Tibial nerve (tissue), 4 donors: ENCODE measurements at regions not wholly inside any gene's neighbourhood (a gene's known extent, or its start where the extent isn't known, plus 50 kb on each side); places are given as distances from the start of the nearest gene placed in this dataset.

ENCODE experiments used
- DNase-seq, 2 donors: peaks; one replicate each; pipeline ENCODE4 v3.0.0-alpha.2; 2019; ENCODE audit warnings: low spot score in 2 of 2
- H3K27ac ChIP-seq, 4 donors: fragments of 200-600 bp; sonication (generic) in 3 of 4; one replicate each; pipeline ENCODE4 v1.5.1; 2017 to 2019; ENCODE audit warnings: mild to moderate bottlenecking in 1 of 4
- H3K27me3 ChIP-seq, 2 donors: fragments of 200-600 bp; sonication (generic) in 1 of 2; one replicate each; pipeline versions ENCODE4 v1.5.1 to v1.6.0; 2017 to 2019
- H3K36me3 ChIP-seq, 3 donors: fragments of 200-600 bp; sonication (generic); one replicate each; pipeline ENCODE4 v1.5.1; 2018 to 2019
- H3K4me1 ChIP-seq, 4 donors: fragments of 200-600 bp; sonication (generic) in 3 of 4; one replicate each; pipeline ENCODE4 v1.5.1; 2017 to 2019
- H3K4me3 ChIP-seq, 4 donors: fragments of 200-600 bp; sonication (generic) in 3 of 4; one replicate each; pipeline ENCODE4 v1.5.1; 2017 to 2019; ENCODE audit warnings: mild to moderate bottlenecking in 1 of 4, moderate library complexity in 1 of 4
- H3K9me3 ChIP-seq, 4 donors: fragments of 200-600 bp; sonication (generic) in 3 of 4; one replicate each; pipeline ENCODE4 v1.5.1; 2017 to 2019
- CTCF ChIP-seq, 5 experiments: fragments of 200-600 bp in 3 of 5; fragments of 450-650 bp in 2 of 5; sonication (generic) in 3 of 5; IDR thresholded peaks; one replicate each; pipeline ENCODE4 v1.5.1; 2016 to 2019; ENCODE audit warnings: antibody characterized with exemption in 5 of 5, mild to moderate bottlenecking in 3 of 5, moderate library complexity in 2 of 5
- EP300 ChIP-seq, 2 donors: sonication (generic); formaldehyde crosslinking; IDR thresholded peaks; one replicate each; pipeline ENCODE4 v1.6.1; 2017; ENCODE audit warnings: antibody characterized with exemption in 2 of 2, mild to moderate bottlenecking in 1 of 2
- POLR2A ChIP-seq, 2 donors: fragments of 450-650 bp; IDR thresholded peaks; one replicate each; pipeline ENCODE4 v1.6.1; 2017; ENCODE audit warnings: antibody characterized with exemption in 2 of 2, mild to moderate bottlenecking in 2 of 2, moderate library complexity in 2 of 2
- WGBS, 2 donors: methylation state at CpG; one replicate each; pipeline ENCODE4 v1.1.5; 2018; 5-methylcytosine and 5-hydroxymethylcytosine counted together

- Histone ChIP-seq H3K36me3 (no peaks in the 10 kb centered on the region), H3K9me3 (no peaks in the 10 kb centered on the region), H3K27me3 (no peaks in the 10 kb centered on the region), H3K4me3 (no peak overlapping the region), H3K4me1 (no peaks in the 10 kb centered on the region), H3K27ac (no peak overlapping the region)
- TF ChIP-seq CTCF (IDR thresholded peaks at IDR 0.05) (no peak), EP300 (IDR thresholded peaks at IDR 0.05) (no peak), POLR2A (IDR thresholded peaks at IDR 0.05) (no peak)
- 88 to 89% methylated on average over 3 of the region's 3 CpGs for WGBS, 2 donors
- DNase-seq = no peak
Observed at GRCh38 chr3:117541721-117542120, 832.1 kb downstream of the TUSC7 start.

- DNase-seq = no peak
- Histone ChIP-seq H3K4me1 (peaks cover 0 to 3% (median 0%) of the 10 kb centered on the region in 4 donors), H3K27me3 (no peaks in the 10 kb centered on the region), H3K4me3 (no peak overlapping the region), H3K9me3 (no peaks in the 10 kb centered on the region), H3K36me3 (no peaks in the 10 kb centered on the region), H3K27ac (no peak overlapping the region)
- TF ChIP-seq CTCF (IDR thresholded peaks at IDR 0.05) = no peak
- no peak for TF ChIP-seq EP300 (IDR thresholded peaks at IDR 0.05)
- no peak for TF ChIP-seq POLR2A (IDR thresholded peaks at IDR 0.05)
- WGBS, 2 donors = 95 to 100% methylated on average over 1 of the region's 1 CpG
Observed at GRCh38 chr3:117543521-117543920, 833.9 kb downstream of the TUSC7 start.

- Histone ChIP-seq H3K27ac (no peak overlapping the region), H3K4me1 (peaks cover 0 to 3% (median 0%) of the 10 kb centered on the region in 4 donors), H3K4me3 (no peak overlapping the region), H3K9me3 (no peaks in the 10 kb centered on the region), H3K27me3 (no peaks in the 10 kb centered on the region), H3K36me3 (no peaks in the 10 kb centered on the region)
- WGBS, 2 donors = 66 to 77% methylated on average over 4 of the region's 4 CpGs
- no peak for DNase-seq
- TF ChIP-seq CTCF (IDR thresholded peaks at IDR 0.05) (no peak), EP300 (IDR thresholded peaks at IDR 0.05) (no peak), POLR2A (IDR thresholded peaks at IDR 0.05) (no peak)
Observed at GRCh38 chr3:117545484-117545883, 835.9 kb downstream of the TUSC7 start.

GRCh38 chr3:117547956-117548550 lies 838.5 kb downstream of the TUSC7 start:
- H3K4me3 ChIP-seq = no peak overlapping the region
- no peaks in the 10 kb centered on the region for H3K27me3 ChIP-seq
- H3K4me1 ChIP-seq = peaks cover 0 to 3% (median 0%) of the 10 kb centered on the region in 4 donors
- 43 to 60% methylated on average over 2 of the region's 2 CpGs for WGBS, 2 donors
- H3K9me3 ChIP-seq = no peaks in the 10 kb centered on the region
- TF ChIP-seq EP300 (IDR thresholded peaks at IDR 0.05) (no peak), POLR2A (IDR thresholded peaks at IDR 0.05) (no peak), CTCF (IDR thresholded peaks at IDR 0.05) (no peak)
- DNase-seq = no peak
- H3K36me3 ChIP-seq = no peaks in the 10 kb centered on the region
- H3K27ac ChIP-seq = no peak overlapping the region

- no peak for TF ChIP-seq CTCF (IDR thresholded peaks at IDR 0.05)
- TF ChIP-seq EP300 (IDR thresholded peaks at IDR 0.05) = no peak
- no peak for TF ChIP-seq POLR2A (IDR thresholded peaks at IDR 0.05)
- whole genome bisulfite sequencing, 2 donors = 88 to 91% methylated on average over 3 of the region's 3 CpGs
- no peak overlapping the region for H3K27ac ChIP-seq
- peaks cover 0 to 3% (median 0%) of the 10 kb centered on the region in 4 donors for H3K4me1 ChIP-seq
- no peak for DNase-seq
- H3K4me3 ChIP-seq = no peak overlapping the region
- no peaks in the 10 kb centered on the region for H3K36me3 ChIP-seq
- H3K9me3 ChIP-seq = no peaks in the 10 kb centered on the region
- no peaks in the 10 kb centered on the region for H3K27me3 ChIP-seq
Observed at GRCh38 chr3:117548600-117548999, 839.0 kb downstream of the TUSC7 start.
